PFSK-1 (cell line): ENCODE measurements at regions not wholly inside any gene's neighbourhood (a gene's known extent, or its start where the extent isn't known, plus 50 kb on each side); places are given as distances from the start of the nearest gene placed in this dataset.

ENCODE experiments used
- REST ChIP-seq, 2 experiments: IDR thresholded peaks; 2 replicates each; pipeline versions ENCODE4 v1.6.1 to v1.8.0; 2011 to 2012; ENCODE audit warnings: low read depth in 2 of 2, low read length in 2 of 2, control low read depth in 1 of 2, inconsistent platforms in 1 of 2, mild to moderate bottlenecking in 1 of 2, moderate library complexity in 1 of 2; ENCODE audit not compliant: insufficient read depth in 1 of 2
- SIN3A ChIP-seq: IDR thresholded peaks from 2 replicates; pipeline ENCODE4 v1.6.1; 2012; ENCODE audit warnings: mild to moderate bottlenecking, low read length, moderate library complexity, borderline replicate concordance; ENCODE audit not compliant: insufficient read depth
- TAF1 ChIP-seq: IDR thresholded peaks from 2 replicates; pipeline ENCODE4 v1.6.1; 2012; ENCODE audit warnings: low read length, control low read depth, borderline replicate concordance; ENCODE audit not compliant: insufficient read depth

GRCh38 chr1:170296211-170296610 lies 150.5 kb downstream of the NTMT2 start:
- no peak for TF ChIP-seq REST (IDR thresholded peaks at IDR 0.05; ENCODE audit: insufficient read depth in 1 of 2, low read depth in 2 of 2, low read length in 2 of 2)
- no peak for TF ChIP-seq TAF1
- no peak for TF ChIP-seq SIN3A
